HG03378 (cell line): ENCODE measurements at regions not wholly inside any gene's neighbourhood (a gene's known extent, or its start where the extent isn't known, plus 50 kb on each side); places are given as distances from the start of the nearest gene placed in this dataset.
"Not testable (repeated sequence)": the region's sequence is repeated elsewhere in the genome, so short reads cannot be mapped to it uniquely, and the experiment has no call there.

Source experiments
- ATAC-seq: cut with Tn5 transposase; IDR thresholded peaks from one replicate; pipeline ENCODE4 v1.9.1; 2021; ENCODE audit warnings: mild to moderate bottlenecking, moderate library complexity; ENCODE audit not compliant: unreplicated experiment

- no peak for ATAC-seq
These were observed 438.7 kb upstream of the MIR17HG start for GRCh38 chr13:90908792-90909191.

- no peak for ATAC-seq
These were observed 437.4 kb upstream of the MIR17HG start for GRCh38 chr13:90910018-90910639.

DNA sequence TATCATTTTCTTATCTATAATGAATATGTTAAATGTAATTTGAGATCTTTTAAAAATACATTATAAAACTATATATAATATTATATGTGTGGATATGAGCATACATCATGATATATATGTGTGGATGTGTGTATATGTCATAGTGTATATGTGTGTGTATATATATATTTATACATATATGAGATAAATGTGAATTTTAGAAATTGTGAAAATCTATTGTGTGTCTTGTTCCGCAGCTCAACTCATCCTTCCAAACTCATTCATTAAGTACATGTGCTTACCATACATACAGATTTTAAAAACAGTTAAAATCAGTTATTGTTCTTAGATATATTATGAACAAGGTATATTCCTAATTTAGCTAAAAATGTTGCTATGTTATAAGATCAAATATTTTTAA, 435.2 kb upstream of the MIR17HG start:
- no peak for ATAC-seq

DNA sequence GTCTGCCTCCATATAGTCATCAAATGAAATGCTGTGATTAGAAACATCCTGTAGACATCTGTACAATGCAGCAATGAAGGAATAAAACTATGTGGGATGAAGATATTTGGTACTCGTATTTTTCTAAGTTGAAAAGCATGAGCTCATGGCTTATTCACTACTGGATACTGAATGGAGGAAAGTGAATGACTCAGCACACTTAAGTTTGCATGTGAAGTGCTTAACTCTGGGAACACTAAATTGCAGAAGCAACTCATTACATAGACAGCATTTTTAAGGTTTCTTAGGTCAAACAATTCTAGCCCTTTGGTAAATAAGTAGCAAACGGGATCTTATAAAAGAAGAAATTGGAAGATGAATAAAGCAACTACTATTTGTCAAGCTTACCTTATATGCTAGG, 429.0 kb upstream of the MIR17HG start:
- ATAC-seq: no peak

GRCh38 chr13:90919153-90919552, 428.3 kb upstream of the MIR17HG start:
- ATAC-seq: no peak

- ATAC-seq: no peak
These were observed 421.0 kb upstream of the MIR17HG start for GRCh38 chr13:90926459-90926858.

- ATAC-seq: no peak
These were observed 419.4 kb upstream of the MIR17HG start for GRCh38 chr13:90928109-90928508.

- no peak for ATAC-seq
These were observed 414.2 kb upstream of the MIR17HG start for GRCh38 chr13:90933097-90933826.

GRCh38 chr13:90934741-90935140, 412.7 kb upstream of the MIR17HG start:
- ATAC-seq: no peak

DNA sequence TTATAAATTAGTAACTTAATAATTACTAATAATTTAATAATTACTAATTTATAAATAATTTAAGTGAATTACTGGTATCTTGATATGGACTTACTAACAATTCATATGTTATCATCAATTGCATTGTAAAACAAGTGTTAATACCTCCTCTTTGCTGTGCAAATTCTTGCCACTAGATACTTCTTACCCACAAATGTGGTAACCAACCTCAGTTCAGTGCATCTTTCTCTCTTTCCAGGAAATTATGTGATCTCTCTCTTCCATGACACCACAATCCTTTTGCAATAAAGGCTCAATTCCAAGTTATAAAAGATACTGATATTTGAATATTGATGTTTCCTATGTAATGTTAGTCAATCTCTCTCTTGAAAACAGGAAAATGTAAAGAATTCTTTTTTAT, 408.6 kb upstream of the MIR17HG start:
- ATAC-seq: no peak

DNA sequence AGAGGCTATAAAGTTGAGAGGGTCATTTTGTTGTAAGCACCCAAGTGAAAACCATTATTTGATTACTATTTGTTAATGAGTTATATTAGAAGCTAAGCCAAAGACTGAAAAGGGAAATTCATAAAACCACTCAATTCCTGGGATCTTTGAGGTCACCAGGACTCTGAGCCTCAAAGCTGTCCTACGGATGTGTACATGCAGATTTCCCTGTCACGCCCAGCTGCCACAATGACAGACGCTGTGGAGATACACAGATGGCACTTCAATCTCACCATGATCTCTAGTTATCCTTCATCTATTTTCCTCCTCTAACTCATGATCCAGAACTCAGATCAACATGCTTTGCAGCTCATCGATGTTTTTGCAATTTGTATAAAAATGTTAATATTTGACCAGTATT, 403.5 kb upstream of the MIR17HG start:
- no peak for ATAC-seq

- ATAC-seq: not testable (repeated sequence)
These were observed 402.3 kb upstream of the MIR17HG start for GRCh38 chr13:90945146-90945545.

GRCh38 chr13:90946125-90946524, 401.4 kb upstream of the MIR17HG start:
- ATAC-seq: not testable (repeated sequence)

DNA sequence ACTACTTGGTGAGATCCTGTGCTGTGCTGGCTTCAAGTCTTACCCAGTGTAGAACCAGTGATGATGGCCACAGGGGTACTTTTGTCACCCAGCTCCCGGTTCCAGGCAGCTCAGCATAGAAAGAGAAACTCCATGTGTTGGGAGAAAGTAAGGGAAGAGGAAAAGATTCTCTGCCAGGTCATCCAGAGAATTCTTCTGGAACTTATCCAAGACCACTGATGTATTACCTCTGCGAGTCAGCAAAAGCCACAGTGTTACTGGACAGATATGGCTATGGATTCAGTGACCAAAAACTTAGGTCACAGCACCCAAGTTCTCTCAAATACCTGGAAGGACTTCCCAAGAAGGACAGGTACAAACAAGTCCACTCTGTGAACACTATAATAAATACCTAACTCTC, 399.5 kb upstream of the MIR17HG start:
- ATAC-seq: no peak

GRCh38 chr13:90950160-90950559, 397.3 kb upstream of the MIR17HG start:
- ATAC-seq: no peak

DNA sequence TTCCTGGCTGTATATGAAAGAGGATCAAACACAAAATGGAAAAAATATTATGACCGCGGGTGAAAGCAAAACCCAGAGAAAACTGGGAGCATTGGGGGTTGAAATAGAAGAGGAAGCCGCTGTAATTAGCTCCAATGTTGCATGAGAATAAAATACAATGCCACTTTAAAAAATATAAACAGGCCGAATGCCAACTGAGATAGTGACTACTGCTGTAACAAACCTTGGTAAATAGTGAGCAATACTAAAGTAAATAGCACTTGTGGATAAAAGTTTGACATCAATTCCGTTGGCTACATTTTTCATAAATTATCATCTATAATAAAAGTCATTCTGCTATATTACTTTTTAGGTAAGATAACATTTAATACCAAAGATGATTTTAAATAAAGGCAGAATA, 395.8 kb upstream of the MIR17HG start:
- no peak for ATAC-seq

GRCh38 chr13:90952326-90952725, 395.2 kb upstream of the MIR17HG start:
- no peak for ATAC-seq

DNA sequence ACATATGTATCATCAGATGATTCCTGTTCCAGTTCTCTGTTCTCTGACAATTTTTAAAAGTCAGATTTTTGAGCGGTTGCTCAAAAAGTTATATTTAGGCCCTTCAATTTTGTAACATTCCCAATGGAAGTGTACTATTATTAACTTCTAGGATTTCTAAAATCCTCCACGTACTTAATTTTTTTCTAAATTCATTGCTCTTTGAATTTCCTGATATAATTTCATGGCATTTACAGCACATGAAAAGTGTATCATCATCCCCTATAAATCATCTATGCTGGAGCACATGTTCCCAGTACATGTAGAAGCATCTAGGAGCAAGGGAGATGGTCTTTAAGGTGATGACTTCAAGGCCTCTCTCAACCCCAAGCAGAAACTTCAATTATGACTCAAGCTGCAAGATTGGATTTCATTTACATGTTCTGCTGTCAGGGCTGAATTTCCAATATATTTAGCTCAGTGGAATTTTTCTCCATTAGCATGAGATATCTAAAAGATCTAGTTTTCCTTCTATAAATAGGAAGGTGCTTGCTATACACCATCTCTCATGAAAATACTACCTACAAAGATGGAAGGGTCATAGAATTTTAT, 392.8 kb upstream of the MIR17HG start:
- ATAC-seq: no peak

- ATAC-seq: no peak
These were observed 391.5 kb upstream of the MIR17HG start for GRCh38 chr13:90956031-90956430.

DNA sequence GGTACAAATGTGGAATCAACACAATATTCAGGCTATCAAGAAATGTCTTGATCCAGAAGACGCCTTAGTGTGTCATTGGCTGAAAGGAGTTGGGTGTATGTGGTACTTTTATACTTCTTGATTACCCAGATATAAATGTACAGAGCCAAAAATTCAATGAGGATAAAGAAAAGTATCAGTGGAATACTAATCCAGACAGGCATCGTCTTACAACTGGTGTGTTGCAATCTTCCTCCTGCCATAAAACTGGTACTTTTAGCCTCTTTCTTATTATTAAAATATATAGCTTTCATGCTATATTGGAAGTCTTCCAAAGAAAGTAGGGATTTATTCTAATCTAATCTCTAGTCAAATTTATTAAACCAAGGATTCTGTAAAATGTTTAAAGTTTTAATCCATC, 388.6 kb upstream of the MIR17HG start:
- ATAC-seq: no peak

DNA sequence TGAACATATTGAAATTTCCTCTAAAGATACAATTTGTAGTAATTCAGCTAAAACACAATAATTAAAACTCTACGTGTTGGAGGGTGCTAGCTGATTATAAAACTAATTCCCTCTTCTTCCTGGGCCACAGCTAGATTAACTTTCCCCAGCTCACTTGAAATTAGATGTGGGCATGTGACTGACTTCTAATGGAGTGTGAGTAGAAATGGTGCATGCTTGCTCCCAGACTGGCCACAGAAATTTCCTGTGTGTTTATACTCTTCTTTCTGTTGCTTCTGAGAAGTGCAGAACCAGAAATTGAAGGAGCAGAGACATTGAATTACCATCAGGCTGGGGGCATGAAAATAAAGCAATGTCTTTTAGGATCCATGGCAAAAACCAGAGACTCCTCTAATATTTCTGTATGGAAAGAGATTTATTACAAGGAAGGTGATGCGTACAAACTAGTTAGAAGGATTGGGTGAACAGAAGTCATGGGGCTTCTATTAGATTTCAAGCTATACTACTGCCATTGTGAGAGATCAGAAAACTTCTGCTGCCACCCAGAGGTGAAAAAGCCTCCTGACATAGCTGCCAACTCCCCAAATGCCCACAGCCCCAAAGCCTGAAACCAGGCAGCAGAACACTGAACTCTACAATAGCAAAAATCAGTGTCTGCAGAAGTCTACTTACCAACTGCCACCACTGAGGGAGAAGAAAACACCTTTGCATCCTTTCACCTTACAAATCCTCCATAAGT, 379.2 kb upstream of the MIR17HG start:
- ATAC-seq: no peak
